NT2/D1 (cell line): ENCODE measurements at regions not wholly inside any gene's neighbourhood (a gene's known extent, or its start where the extent isn't known, plus 50 kb on each side); places are given as distances from the start of the nearest gene placed in this dataset.

Experiments
- SUZ12 ChIP-seq: IDR thresholded peaks from 2 replicates; pipeline ENCODE4 v1.6.1; 2011; ENCODE audit not compliant: insufficient read length, insufficient read depth; ENCODE audit errors: extremely low read depth
- YY1 ChIP-seq: IDR thresholded peaks from 2 replicates; pipeline ENCODE4 v1.6.1; 2011; ENCODE audit not compliant: insufficient read length, insufficient read depth
- ZNF274 ChIP-seq: IDR thresholded peaks from 2 replicates; pipeline ENCODE4 v1.6.1; 2011; ENCODE audit warnings: mild to moderate bottlenecking, low read depth, low read length

DNA sequence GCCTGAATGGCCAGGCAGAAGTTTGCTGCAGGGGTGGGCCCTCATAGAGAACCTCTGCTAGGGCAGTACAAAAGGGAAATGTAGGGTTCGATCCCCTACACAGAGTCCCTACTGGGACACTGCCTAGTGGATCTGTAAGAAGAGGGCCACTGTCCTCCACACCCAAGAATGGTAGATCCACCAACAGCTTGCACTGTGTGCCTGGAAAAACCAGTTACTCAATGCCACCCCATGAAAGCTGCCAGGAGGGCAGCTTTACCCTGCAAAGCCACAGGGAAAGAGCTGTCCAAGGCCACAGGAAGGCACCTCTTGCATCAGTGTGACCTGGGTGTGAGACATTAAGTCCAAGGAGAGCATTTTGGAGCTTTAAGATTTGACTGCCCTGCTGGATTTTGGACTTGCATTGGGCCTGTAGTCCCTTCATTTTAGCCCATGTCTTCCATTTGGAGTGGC lies 781.6 kb downstream of the TRAM1L1 start:
- TF ChIP-seq ZNF274 (no peak), SUZ12 (no peak), YY1 (no peak)
